ENCODE measurements at regions not wholly inside any gene's neighbourhood (a gene's known extent, or its start where the extent isn't known, plus 50 kb on each side); places are given as distances from the start of the nearest gene placed in this dataset.

GRCh38 chr2:47271054-47272000 is 95.0 kb upstream of the CALM2 start:
- Histone ChIP-seq H3K36me3 (ENCODE audit: control insufficient read depth in 2 of 2, extremely low read depth in 1 of 2, insufficient read depth in 2 of 2, low read length in 2 of 2) (no peaks in the 10 kb centered on the region), H3K9me3 (replicated peaks; ENCODE audit: control insufficient read depth, insufficient read depth, low read length) (no peaks in the 10 kb centered on the region), H3K4me2 (ENCODE audit: insufficient read depth, low read length) (no peak overlapping the region), H4K20me1 (replicated peaks; ENCODE audit: control insufficient read depth, extremely low read depth, insufficient read depth, low read length) (no peaks in the 10 kb centered on the region), H3K9ac (replicated peaks; ENCODE audit: extremely low read depth, insufficient read depth, low read length) (no peak overlapping the region), H3K79me2 (ENCODE audit: control insufficient read depth, insufficient read depth, low read length) (no peaks in the 10 kb centered on the region), H3K9me1 (replicated peaks; ENCODE audit: control insufficient read depth, extremely low read depth, insufficient read depth, low read length) (no peaks in the 10 kb centered on the region), H3K27ac (ENCODE audit: insufficient read depth, low read depth, low read length) (peak overlapping the region; percentile 34), H3K4me1 (ENCODE audit: control insufficient read depth, extremely low read depth, insufficient read depth, low read length) (peaks cover 23% of the 10 kb centered on the region), H3K27me3 (ENCODE audit: control insufficient read depth in 2 of 2, insufficient read depth in 2 of 2, low read length in 2 of 2) (no peaks in the 10 kb centered on the region), H2AFZ (ENCODE audit: low read depth, low read length) (peak overlapping the region; percentile 89), H3K4me3 (replicated peaks in 1 of 3; ENCODE audit: insufficient read depth in 1 of 3, low read depth in 1 of 3, low read length in 3 of 3) (no peak overlapping the region)
- intact Hi-C loops (cut with micrococcal nuclease) (no loop called here), dilution Hi-C loops (cut with MboI; ENCODE audit: extremely low pct_ligation_motif_present, low sequenced_read_pairs) (no loop called here)
- FAIRE-seq (no peak), DNase-seq (ENCODE audit: low read depth, low spot score) (no peak)
- ChIA-PET POLR2A (no interaction called here), CTCF (interaction anchor here (0.9 to 3.3 kb wide), 11 partner anchors 11 to 341 kb away, joined by 3 to 24 read pairs (median 4); no protein-coding TSS in a partner anchor)
- TF ChIP-seq CTCF (IDR thresholded peaks at IDR 0.05; ENCODE audit: extremely low read depth in 1 of 2, insufficient read depth in 1 of 2, low read depth in 1 of 2, low read length in 2 of 2): no peak
- no peak for TF ChIP-seq GATA2 (IDR thresholded peaks at IDR 0.05; ENCODE audit: insufficient read depth, insufficient read length, low read depth, low read length)
- no peak for TF ChIP-seq MYC (IDR thresholded peaks at IDR 0.05; ENCODE audit: low read depth, low read length)
- no peak for TF ChIP-seq POLR2AphosphoS5 (IDR thresholded peaks at IDR 0.05; ENCODE audit: insufficient read depth, low read depth, low read length)
- TF ChIP-seq MAX (IDR thresholded peaks at IDR 0.05; ENCODE audit: insufficient read depth, insufficient read length): no peak
- TF ChIP-seq EZH2 (IDR thresholded peaks at IDR 0.05; ENCODE audit: borderline replicate concordance, low read depth, low read length, severe bottlenecking): no peak
- TF ChIP-seq JUN (IDR thresholded peaks at IDR 0.05; ENCODE audit: borderline replicate concordance, insufficient read depth, insufficient read length, low read depth): no peak
- TF ChIP-seq POLR2A (IDR thresholded peaks at IDR 0.05; ENCODE audit: low read depth, low read length): no peak
- TF ChIP-seq FOS (IDR thresholded peaks at IDR 0.05; ENCODE audit: borderline replicate concordance, insufficient read depth, low read length): no peak
- BruUV-seq (replicated peaks): no TSS peak
